ENCODE measurements at regions not wholly inside any gene's neighbourhood (a gene's known extent, or its start where the extent isn't known, plus 50 kb on each side); places are given as distances from the start of the nearest gene placed in this dataset.

DNA sequence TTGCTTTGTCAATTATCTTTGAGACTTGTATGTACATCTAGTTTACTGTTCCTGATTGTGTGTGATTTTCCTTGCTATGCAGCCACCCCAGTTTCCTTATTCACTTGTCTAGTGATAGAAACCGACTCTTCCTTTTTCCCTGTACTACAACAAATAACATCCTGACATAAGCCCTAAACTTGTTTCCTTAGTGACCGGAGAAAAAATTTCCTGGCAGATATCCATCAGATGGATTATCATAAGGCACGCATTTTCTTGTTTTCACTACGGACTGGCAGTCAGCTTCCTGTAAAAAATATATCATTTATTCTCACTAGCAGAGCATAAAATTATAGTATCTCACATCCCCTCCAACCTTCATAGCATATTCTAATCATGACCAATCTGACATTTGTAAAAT, 410.7 kb downstream of the CENPC start:
- intact Hi-C loops (cut with DNase I; ENCODE audit: low total_unique reads), result no loop called here
- H3K9me3 ChIP-seq, result no peaks in the 10 kb centered on the region

DNA sequence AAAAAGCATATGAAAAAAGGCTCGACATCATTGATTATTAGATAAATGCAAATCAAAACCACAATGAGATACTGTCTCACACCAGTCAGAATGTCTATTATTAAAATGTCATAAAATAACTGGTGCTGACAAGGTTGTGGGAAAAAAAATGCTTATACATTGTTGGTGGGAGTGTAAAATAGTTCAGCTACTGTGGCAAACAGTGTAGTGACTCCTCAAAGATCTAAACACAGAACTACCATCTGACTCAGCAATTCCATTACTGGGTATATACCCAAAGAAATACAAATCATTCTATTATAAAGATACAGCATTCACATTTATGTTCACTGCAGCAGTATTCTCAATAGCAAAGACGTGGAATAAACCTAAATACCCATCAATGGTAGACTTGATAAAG, 412.1 kb downstream of the CENPC start:
- no peak for TF ChIP-seq POLR2A (IDR thresholded peaks at IDR 0.05)
- no peak for TF ChIP-seq POLR2AphosphoS5 (IDR thresholded peaks at IDR 0.05)
- TF ChIP-seq, protein P1, sequence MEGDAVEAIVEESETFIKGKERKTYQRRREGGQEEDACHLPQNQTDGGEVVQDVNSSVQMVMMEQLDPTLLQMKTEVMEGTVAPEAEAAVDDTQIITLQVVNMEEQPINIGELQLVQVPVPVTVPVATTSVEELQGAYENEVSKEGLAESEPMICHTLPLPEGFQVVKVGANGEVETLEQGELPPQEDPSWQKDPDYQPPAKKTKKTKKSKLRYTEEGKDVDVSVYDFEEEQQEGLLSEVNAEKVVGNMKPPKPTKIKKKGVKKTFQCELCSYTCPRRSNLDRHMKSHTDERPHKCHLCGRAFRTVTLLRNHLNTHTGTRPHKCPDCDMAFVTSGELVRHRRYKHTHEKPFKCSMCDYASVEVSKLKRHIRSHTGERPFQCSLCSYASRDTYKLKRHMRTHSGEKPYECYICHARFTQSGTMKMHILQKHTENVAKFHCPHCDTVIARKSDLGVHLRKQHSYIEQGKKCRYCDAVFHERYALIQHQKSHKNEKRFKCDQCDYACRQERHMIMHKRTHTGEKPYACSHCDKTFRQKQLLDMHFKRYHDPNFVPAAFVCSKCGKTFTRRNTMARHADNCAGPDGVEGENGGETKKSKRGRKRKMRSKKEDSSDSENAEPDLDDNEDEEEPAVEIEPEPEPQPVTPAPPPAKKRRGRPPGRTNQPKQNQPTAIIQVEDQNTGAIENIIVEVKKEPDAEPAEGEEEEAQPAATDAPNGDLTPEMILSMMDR (IDR thresholded peaks at IDR 0.05), result no peak
- H3K4me1 ChIP-seq, result no peaks in the 10 kb centered on the region
- H3K27me3 ChIP-seq, result no peaks in the 10 kb centered on the region
- H3K4me3 ChIP-seq, result no peak overlapping the region
- no peaks in the 10 kb centered on the region for H3K36me3 ChIP-seq
- H3K27ac ChIP-seq, result no peak overlapping the region
- intact Hi-C loops (cut with DNase I; ENCODE audit: low total_unique reads), result no loop called here
- no peak for DNase-seq (ENCODE audit: low spot score in 2 of 2)
- no peaks in the 10 kb centered on the region for H3K9me3 ChIP-seq

More for the DNA sequence above, 410.7 kb downstream of the CENPC start:
- no peak overlapping the region for H3K4me3 ChIP-seq
- no peaks in the 10 kb centered on the region for H3K36me3 ChIP-seq
- H3K27ac ChIP-seq, result no peak overlapping the region
- TF ChIP-seq POLR2A (IDR thresholded peaks at IDR 0.05), result no peak
- TF ChIP-seq POLR2AphosphoS5 (IDR thresholded peaks at IDR 0.05), result no peak
- TF ChIP-seq, protein P1 (IDR thresholded peaks at IDR 0.05), result no peak
- no peaks in the 10 kb centered on the region for H3K4me1 ChIP-seq
- DNase-seq (ENCODE audit: low spot score in 2 of 2), result no peak
- H3K27me3 ChIP-seq, result no peaks in the 10 kb centered on the region

DNA sequence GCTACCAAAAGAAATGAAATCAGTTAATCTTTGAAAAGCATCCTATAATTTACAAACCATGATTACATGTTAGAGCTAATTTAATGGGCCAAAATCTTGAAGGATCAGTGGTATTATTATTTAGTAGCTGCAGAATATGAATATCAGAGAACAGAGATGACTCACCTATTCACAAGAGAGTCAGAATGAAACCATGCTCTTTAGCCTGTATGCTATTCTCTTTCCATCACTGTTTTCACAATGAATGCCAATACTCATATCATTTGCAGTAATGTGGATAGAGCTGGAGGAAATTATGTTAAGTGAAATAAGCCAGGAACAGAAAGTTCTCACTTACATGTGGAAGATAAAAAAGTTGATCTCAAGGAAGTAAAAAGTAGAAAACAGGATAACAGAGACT, 414.1 kb downstream of the CENPC start:
- no peak for DNase-seq (ENCODE audit: low spot score in 2 of 2)
- Histone ChIP-seq H3K36me3 (no peaks in the 10 kb centered on the region), H3K27ac (no peak overlapping the region), H3K27me3 (no peaks in the 10 kb centered on the region), H3K4me3 (no peak overlapping the region), H3K4me1 (no peaks in the 10 kb centered on the region), H3K9me3 (no peaks in the 10 kb centered on the region)
- intact Hi-C loops (cut with DNase I; ENCODE audit: low total_unique reads), result no loop called here
- TF ChIP-seq, protein P1 (IDR thresholded peaks at IDR 0.05), result no peak
- TF ChIP-seq POLR2AphosphoS5 (IDR thresholded peaks at IDR 0.05) (no peak), POLR2A (IDR thresholded peaks at IDR 0.05) (no peak)

DNA sequence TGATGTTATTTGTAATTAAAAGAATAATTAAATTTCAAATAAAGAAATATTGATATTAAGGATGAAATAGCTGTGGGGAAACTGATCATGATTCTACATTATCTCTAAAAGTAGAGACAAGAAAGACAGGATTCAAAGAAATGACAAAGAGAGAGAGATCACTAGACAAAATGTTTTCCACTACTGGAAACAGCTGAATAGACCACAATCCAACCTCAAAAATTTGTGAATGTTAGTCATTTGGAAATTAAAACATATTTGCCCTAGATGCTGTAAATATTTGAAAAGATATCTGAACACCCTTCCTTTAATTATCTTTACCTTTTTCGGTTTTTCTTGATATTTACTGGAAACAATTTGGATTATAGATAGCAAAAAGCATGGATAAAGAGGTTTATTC, 414.9 kb downstream of the CENPC start:
- DNase-seq (ENCODE audit: low spot score in 2 of 2), result no peak
- intact Hi-C loops (cut with DNase I; ENCODE audit: low total_unique reads), result no loop called here
- H3K36me3 ChIP-seq, result no peaks in the 10 kb centered on the region
- TF ChIP-seq, protein P1 (IDR thresholded peaks at IDR 0.05), result no peak
- no peak for TF ChIP-seq POLR2AphosphoS5 (IDR thresholded peaks at IDR 0.05)
- H3K4me1 ChIP-seq, result no peaks in the 10 kb centered on the region
- H3K4me3 ChIP-seq, result no peak overlapping the region
- H3K9me3 ChIP-seq, result no peaks in the 10 kb centered on the region
- no peaks in the 10 kb centered on the region for H3K27me3 ChIP-seq
- no peak overlapping the region for H3K27ac ChIP-seq

DNA sequence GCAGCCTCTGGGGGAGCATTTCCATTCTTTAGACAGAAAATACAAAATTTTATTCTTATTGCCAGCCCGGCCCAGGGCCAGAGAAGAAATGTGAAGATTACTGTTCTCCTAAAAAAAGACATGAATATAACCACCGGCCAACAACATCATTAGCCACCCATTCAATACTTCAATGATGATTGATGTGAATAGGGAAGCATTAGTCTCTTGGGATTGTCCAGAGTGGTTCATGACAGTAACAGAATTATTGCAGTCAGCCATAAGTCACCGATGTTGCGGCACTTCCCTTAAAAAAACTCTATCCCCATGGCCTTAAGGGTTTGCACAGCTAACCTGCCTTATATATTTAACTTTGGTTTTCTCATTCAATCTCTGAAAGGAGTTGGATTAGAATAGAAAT, 418.7 kb downstream of the CENPC start:
- TF ChIP-seq POLR2A (IDR thresholded peaks at IDR 0.05), result no peak
- TF ChIP-seq, protein P1 (IDR thresholded peaks at IDR 0.05), result no peak
- no peak for TF ChIP-seq POLR2AphosphoS5 (IDR thresholded peaks at IDR 0.05)
- H3K4me1 ChIP-seq, result no peaks in the 10 kb centered on the region
- no peaks in the 10 kb centered on the region for H3K27me3 ChIP-seq
- intact Hi-C loops (cut with DNase I; ENCODE audit: low total_unique reads), result no loop called here
- H3K4me3 ChIP-seq, result no peak overlapping the region
- H3K27ac ChIP-seq, result no peak overlapping the region
- DNase-seq (ENCODE audit: low spot score in 2 of 2), result no peak
- H3K9me3 ChIP-seq, result no peaks in the 10 kb centered on the region
- H3K36me3 ChIP-seq, result no peaks in the 10 kb centered on the region

All from breast epithelium (tissue), 4 donors.